ENCODE measurements at regions not wholly inside any gene's neighbourhood (a gene's known extent, or its start where the extent isn't known, plus 50 kb on each side); places are given as distances from the start of the nearest gene placed in this dataset.

- DNase-seq (ENCODE audit: low read depth), result no peak
- TF ChIP-seq CTCF (IDR thresholded peaks at IDR 0.05; ENCODE audit: insufficient read depth, low read depth, low read length), result no peak
- H3K4me3 ChIP-seq (ENCODE audit: low read depth, low read length), result no peak overlapping the region
Observed at GRCh38 chr18:46418663-46419260, 238.3 kb downstream of the LOXHD1 start.

GRCh38 chr18:46419391-46420141 lies 237.5 kb downstream of the LOXHD1 start:
- H3K4me3 ChIP-seq (ENCODE audit: low read depth, low read length), result no peak overlapping the region
- no peak for DNase-seq (ENCODE audit: low read depth)
- TF ChIP-seq CTCF (IDR thresholded peaks at IDR 0.05; ENCODE audit: insufficient read depth, low read depth, low read length), result no peak

GRCh38 chr18:46421973-46422551 lies 235.0 kb downstream of the LOXHD1 start:
- no peak for TF ChIP-seq CTCF (IDR thresholded peaks at IDR 0.05; ENCODE audit: insufficient read depth, low read depth, low read length)
- DNase-seq (ENCODE audit: low read depth), result no peak
- no peak overlapping the region for H3K4me3 ChIP-seq (ENCODE audit: low read depth, low read length)

- TF ChIP-seq CTCF (IDR thresholded peaks at IDR 0.05; ENCODE audit: insufficient read depth, low read depth, low read length), result no peak
- H3K4me3 ChIP-seq (ENCODE audit: low read depth, low read length), result no peak overlapping the region
- no peak for DNase-seq (ENCODE audit: low read depth)
Observed at GRCh38 chr18:46422552-46423055, 234.4 kb downstream of the LOXHD1 start.

GRCh38 chr18:46423226-46423805 lies 233.7 kb downstream of the LOXHD1 start:
- no peak for TF ChIP-seq CTCF (IDR thresholded peaks at IDR 0.05; ENCODE audit: insufficient read depth, low read depth, low read length)

GRCh38 chr18:46424898-46425297 lies 232.1 kb downstream of the LOXHD1 start:
- DNase-seq (ENCODE audit: low read depth), result no peak
- H3K4me3 ChIP-seq (ENCODE audit: low read depth, low read length), result no peak overlapping the region
- no peak for TF ChIP-seq CTCF (IDR thresholded peaks at IDR 0.05; ENCODE audit: insufficient read depth, low read depth, low read length)

More at GRCh38 chr18:46423226-46423805, 233.7 kb downstream of the LOXHD1 start:
- no peak overlapping the region for H3K4me3 ChIP-seq (ENCODE audit: low read depth, low read length)
- DNase-seq (ENCODE audit: low read depth), result no peak
